Right kidney (tissue), 1 donor: ENCODE measurements at regions not wholly inside any gene's neighbourhood (a gene's known extent, or its start where the extent isn't known, plus 50 kb on each side); places are given as distances from the start of the nearest gene placed in this dataset.
"Not testable (repeated sequence)": the region's sequence is repeated elsewhere in the genome, so short reads cannot be mapped to it uniquely, and the experiment has no call there.

Experiments used
- DNase-seq: peaks from one replicate; pipeline ENCODE4 v3.0.0-alpha.2; 2016

DNA sequence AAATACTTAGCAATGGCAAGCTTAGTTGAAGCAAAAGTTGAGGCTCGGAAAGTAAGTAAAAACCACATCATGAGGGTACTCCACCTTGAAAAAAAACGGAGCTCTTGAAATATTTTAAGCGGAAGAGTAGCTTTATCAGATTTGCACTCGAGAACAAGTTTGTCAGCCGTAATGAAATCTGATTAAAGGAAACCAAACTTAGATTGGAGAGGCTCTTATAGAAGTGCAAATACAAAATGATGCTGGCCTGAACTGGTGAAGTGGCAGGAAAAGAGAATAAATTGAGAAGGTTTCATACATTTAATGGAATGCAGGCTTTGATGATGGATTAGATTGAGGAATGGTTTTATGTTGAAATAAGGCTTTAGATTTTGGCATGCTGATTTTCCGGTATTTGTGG, 484.2 kb downstream of the PID1 start:
- no peak for DNase-seq

DNA sequence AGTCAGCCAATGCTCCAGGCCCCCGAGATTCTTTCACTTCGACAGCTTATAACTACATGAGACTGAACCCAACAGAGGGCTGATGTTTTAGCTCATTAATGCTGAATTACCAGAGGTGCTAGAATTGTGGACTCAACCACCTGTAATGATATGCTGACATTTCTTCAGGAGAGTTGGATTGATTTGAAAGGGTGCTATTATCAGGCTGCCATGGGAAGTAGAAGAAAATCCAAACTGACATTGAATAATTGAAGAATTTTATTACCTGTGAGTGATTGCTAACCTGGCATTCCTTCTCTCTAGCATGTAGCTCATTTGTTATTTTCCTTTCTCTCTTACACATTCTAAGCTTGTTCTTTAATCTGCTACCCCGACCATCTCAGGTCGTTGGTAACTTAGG, 488.8 kb downstream of the PID1 start:
- no peak for DNase-seq

DNA sequence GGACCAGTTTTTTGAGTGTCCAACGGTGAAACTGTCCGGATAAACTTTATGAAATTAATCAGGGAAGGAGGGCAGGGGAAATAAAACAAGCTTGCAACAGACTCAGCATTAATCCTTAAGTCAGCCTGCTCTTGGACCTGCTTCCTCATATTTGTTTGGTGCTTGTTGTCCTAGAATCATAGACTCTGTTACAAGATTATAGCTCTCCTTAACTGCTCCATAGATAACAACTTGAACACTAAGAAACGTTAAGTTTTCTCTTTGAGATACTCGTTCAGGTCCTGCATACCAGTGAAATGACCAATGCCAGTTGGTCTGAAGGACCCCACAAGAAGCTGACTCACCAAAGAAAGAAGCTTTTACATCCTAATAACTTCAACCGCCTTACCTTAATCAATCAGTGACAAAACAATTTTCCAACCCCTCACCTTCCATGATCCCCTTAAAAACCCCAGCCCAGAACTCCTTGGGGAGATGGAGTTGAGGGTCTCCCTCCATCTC, 493.2 kb downstream of the PID1 start:
- DNase-seq, result no peak

DNA sequence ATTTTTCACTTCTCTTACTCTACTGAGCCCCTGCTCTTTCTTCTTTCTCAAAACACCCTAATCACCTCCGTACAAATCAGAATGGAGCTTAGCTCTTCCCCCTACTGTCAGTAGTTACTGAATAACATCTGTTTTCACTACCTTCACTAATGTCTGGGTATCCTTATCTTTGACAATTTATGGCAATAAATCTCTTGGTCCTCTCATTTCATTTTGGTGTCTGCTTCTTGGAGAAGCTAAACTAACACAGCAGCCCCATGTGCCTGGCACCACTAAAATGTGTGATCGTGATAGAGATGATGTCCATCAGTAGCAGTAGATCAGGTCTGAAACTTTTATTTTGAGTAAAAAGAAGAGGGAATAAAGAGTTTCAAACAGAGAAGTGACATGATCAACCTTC, 496.5 kb downstream of the PID1 start:
- no peak for DNase-seq

DNA sequence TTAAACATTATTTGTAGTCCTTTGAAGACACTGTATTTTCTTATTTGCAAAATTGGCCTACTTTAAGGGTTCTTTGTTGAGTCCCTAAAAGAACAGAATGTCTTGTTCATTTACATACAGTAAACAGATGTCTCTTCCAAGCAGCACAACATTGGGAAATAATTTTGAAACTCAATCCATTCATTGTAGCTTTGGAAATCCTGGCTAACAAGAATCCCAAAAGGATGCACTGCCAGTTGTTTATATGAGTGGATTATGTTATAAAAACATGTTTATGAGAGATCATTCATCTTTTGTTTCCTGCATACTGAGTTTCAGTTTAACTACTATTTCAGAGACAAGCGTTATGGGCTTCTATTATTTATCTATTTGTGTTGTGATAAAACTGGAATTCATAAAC, 499.3 kb downstream of the PID1 start:
- peak; percentile 2 for DNase-seq

DNA sequence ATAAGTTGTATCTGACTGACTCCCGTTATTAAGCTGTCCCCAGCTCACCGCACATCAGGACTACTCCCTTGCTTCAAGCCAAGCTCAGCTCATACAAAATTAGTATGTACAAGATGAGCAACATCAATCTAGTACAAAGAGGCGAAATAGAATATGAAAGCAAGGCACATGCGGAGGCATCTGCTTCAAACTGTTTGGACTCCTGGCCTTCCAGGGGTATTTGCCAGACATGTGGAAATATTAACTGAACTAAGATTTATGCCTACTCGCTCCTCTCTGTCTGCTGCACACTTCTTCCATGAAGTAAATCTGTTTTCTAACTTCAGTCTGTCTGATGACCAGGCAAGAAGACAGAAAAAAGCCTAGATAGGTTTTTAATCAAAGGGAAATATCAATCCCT, 499.8 kb downstream of the PID1 start:
- DNase-seq, result no peak

DNA sequence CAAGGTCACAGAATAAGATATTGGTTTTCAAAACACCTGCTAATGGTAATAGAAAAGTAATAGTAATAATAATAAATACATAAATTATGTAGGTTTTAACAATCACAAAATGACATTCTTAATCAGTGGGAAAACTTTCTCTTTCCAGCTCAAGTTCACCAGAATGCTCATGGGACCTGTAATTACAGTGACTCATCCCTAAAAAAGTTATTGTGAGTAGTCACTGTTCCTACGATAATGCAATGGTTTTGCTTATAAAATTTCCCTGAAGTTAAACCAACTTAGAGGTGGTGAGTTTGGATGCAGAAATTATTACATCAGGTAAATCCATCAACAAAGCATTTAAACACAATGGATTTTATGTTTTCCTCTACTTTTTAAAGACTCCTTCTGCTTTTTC, 502.3 kb downstream of the PID1 start:
- DNase-seq, result no peak

DNA sequence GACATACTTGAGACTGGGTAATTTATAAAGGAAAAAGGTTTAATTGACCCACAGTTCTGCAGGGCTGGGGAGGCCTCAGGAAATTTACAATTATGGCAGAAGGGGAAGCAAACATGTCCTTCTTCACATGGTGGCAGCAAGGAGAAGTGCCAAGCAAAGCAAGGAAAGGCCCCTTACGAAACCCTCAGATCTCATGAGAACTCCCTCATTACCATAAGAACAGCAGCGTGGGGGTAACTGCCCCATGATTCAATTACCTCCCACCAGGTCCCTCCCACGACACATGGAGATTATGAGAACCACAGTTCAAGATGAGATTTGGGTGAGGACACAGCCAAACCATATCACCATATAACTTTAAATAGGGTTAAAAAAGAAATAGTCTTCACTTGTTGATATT, 502.9 kb downstream of the PID1 start:
- DNase-seq, result not testable (repeated sequence)

DNA sequence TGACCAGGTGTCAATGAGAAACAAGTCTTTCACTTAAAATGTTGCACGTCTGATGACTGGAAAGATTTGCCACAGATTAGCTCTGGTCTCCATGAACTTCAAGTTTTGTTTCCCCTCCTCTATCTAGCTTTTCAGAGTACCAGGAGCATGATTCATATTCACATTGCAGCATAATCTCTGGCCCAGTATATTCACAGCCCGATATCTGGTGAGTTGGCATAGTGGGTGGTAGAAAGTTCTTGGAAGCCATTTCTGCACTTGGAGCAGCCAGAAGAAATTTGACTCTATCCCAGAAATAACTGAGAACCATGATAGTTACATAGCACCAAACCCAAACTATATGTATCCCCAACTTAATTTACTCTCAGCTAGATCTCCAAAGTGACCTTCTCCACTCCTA, 503.9 kb downstream of the PID1 start:
- no peak for DNase-seq

DNA sequence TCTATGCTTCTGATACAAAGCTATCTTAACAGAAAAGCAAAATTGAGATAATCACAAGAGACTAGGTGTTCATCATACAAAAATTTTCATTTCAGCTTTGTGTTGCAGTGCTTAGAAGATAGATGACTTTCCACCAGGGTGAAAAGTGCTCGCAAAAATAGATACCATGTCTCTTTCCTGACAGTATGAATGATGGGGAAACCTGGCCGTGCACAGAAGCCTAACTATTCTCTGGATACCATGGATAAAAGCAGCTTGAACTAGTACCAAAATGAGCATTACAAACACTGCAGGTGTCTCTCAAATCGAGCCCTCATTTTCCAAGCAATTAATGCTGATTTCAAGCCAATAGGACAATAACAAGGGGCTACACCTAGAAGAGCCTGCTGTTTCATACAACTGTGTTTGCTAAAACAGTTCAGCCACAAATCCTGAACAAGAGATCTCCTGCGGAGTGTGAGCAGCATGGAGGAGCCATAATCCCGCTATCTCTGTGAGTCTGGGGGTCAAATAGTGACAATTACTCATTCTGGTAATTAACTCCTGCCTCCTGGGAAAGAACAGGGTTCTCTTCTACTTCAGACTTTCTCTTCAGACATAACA, 507.6 kb downstream of the PID1 start:
- no peak for DNase-seq

DNA sequence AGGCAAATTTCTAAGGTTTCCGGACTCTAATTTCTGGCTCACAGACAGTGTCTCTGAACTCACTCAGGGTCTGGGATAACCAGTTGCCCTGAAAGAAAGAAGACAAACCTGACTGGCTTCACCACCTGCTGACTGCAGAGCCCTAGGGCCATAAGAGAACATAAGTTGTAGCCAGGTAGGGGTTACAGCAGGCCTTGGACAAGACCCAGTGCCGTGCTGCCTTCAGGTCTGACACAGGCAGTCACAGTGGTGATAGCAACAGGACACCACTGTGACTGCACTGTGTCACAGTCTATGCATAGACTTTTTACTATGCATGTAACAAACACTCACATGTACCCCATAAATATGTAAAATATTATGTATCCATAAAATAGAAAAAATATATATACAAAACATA, 508.5 kb downstream of the PID1 start:
- no peak for DNase-seq

DNA sequence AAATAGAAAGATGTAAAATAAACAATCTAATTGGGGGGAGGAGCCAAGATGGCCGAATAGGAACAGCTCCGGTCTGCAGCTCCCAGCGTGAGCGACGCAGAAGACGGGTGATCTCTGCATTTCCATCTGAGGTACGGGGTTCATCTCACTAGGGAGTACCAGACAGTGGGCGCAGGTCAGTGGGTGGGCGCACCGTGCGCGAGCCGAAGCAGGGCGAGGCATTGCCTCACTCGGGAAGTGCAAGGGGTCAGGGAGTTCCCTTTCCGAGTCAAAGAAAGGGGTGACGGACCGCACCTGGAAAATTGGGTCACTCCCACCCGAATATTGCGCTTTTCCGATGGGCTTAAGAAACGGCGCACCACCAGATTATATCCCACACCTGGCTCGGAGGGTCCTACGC, 515.4 kb downstream of the PID1 start:
- DNase-seq, result not testable (repeated sequence)

DNA sequence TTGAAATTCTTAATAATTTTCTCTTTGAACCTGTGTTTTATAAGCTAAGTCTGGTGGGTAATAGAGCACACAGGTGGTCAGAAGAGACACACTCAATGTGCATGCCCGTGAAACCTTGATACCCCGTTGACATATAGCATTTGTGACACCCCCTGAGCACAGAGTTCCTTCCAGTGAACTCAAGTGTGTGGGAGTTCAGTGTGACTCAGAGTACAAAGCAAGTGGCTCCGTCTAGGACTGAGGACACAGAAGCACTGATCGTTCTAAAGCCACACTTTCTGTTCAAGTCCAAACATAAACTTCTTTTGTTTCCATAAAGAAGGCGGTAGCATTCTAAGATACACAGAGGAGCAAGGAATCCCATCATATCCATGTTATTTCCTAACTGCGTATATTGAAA, 523.6 kb downstream of the PID1 start:
- no peak for DNase-seq

DNA sequence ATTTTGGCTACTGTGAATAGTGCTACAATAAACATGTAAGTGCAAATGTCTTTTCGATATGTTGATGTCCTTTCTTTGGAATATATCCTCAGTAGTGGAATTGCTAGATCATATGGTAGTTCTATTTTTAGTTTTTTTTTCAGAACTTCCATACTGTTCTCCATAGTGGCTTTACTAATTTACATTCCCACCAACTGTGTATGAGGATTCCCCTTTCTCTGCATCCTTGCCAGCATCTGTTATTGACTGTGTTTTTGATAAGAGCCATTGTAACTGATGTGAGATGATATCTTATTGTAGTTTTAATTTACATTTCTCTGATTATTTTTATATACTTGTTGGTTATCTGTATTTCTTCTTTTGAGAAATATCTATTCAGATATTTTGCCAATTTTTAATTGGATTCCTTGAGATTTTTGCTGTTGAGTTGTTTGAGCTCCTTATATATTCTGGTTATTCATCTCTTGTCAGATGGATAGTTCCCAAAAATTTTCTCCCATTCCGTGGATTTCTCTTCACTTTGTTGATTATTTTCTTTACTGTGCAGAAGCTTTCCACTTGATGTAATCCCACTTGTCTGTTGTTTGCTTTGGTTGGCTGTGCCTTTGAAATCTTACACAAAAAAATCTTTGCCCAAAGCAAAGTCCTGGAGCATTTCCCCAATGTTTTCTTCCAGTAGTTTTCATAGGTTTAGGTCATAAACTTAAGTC, 532.3 kb downstream of the PID1 start:
- DNase-seq, result no peak

DNA sequence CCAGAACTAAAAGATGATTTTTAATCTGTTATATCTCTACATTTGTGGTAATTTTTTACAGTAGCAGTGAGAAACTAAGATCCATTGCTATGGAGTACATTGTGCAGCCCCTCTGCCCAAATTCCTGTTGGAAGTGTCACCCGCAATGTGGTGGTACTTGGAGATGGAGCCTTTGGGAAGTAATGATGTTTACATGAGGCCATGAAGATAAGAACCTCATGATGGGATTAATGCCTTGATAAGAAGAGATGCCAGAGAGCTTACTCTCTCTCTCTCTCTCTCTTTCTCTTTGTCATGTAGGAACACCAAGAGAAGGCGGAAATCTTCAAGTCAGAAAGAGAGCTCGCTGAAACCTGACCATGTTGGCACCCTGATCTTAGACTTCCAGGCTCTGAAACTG, 535.4 kb downstream of the PID1 start:
- no peak for DNase-seq

DNA sequence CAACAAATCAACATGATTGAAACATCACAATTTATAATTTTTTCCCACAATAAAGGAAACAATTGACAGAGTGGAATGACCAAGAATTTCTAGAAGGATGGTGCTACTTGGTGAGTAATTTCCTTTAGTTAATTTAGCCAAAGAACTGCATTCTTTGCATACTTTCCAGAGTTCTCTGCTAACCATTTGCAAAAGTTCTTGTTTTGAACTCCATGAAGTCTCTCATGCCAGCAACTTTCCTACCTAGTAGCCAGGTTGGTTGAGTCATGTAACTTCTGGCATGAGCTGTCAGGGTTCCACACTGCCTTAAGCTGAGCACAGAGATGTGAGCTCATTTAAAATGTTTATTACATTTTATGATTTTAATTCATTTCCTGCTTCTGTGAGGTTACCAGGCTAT, 539.6 kb downstream of the PID1 start:
- DNase-seq, result no peak

DNA sequence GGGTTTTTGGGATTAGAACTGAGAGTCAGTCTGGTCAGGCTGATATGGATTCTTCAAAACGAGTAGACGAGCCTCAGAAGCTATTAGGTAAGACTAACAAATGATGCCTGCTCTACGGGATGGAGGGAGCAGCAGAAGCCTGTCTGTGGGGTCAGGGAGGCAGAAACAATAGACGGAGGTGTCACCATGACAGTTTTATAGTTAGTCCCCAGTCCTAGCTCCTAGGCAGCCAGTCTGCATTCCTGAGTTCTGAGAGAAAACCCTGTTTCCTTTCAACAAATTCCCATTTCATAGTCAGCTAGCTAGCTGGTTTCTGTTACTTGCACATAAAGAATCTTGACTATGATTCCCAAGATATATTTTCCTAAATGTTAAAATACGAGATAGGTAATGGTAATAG, 542.1 kb downstream of the PID1 start:
- DNase-seq, result no peak

DNA sequence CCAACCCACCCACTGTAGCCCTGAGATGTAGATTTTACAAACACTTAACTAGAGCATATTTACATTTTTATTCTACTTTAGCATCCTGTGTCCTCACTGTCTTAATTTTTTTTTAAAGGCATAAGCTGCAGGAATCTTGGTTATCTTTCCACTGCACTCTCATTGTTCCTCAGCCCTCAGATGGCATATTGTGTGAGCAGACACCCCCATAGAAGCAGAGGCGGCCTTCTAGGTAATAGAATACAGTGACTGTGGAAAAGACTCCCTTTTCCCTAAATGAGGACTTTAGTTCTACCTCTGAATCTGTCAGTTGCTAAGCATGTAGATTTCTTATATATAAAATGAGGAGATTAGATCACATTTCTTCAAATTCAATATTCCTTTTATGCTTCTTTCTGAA, 543.5 kb upstream of the SPHKAP start:
- DNase-seq, result no peak

DNA sequence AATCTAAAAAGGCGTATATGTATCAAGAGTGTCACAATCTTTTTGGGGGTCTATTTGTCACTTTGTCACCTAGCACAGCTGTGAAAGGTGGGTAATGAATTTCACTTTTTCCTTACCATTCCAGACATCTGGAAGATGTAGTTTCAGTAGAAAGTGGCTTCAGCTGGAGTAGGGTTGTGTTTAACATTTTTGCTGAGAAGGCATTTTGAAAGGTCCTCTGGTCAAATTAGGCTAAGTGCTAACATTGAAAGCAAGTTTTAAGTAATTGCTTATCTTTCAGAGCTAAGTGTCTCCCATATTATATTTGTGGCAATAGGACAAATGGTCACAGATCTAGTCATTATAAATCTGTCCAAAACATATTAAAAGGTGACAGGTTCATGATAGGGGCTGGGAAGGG, 542.1 kb upstream of the SPHKAP start:
- no peak for DNase-seq

DNA sequence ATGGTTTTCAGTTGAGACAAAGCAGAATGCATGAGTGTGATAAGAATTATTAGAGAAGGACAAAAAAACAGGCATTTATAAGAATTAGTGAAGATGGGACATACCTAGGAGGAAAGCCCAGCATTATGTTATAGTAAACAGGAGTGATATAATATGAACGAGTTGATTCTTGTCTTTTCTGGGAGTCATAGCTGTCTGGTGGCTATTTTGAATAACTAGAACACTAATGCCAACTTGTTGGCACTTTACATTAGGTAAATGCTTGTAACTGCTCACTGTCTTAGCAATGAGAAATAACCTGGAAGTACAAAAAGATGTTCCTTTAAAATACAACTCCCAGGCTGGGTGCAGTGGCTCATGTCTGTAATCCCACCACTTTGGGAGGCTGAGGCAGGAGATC, 540.8 kb upstream of the SPHKAP start:
- DNase-seq, result no peak

DNA sequence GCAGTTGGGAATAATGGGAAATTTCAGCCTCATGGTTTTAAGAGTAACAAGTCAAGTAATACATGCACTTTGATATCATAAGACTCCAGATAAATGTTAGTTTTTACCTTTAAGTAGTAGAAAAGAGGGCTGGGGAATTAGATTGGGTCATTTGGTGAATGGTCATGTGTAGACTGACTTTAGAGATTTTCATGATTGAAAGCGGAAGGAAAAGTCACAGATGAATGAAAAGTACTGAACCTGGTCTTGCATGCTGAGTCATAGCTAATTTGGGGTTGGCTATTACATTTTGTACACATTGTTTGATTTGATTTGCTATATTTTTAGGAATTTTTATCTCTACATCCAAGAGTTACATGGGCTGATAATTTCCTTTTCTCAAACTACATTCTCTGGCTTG, 539.4 kb upstream of the SPHKAP start:
- DNase-seq, result no peak

DNA sequence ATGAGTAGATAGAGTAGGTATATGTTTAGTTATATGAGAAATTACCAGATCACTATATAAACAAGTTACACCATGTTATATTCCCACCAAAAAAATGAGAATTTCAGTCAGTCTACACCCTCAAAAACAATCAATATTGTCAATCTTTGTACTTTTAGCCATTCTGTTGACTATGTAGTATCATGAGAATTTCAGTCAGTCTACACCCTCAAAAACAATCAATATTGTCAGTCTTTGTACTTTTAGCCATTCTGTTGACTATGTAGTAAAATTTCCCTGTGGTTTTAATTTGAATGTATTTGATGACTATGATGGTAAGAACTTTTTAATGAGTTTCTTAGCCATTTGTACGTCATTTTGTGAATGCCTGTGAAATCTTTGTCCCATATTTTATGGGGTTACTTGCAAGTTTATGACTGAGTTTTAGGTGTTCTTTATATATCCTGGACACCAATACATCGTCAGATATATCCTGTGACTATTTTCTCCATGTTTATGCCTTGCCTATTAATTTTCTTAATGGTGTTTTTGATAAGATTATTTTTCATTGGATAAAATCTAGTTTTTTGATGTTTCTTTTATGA, 528.4 kb upstream of the SPHKAP start:
- no peak for DNase-seq

DNA sequence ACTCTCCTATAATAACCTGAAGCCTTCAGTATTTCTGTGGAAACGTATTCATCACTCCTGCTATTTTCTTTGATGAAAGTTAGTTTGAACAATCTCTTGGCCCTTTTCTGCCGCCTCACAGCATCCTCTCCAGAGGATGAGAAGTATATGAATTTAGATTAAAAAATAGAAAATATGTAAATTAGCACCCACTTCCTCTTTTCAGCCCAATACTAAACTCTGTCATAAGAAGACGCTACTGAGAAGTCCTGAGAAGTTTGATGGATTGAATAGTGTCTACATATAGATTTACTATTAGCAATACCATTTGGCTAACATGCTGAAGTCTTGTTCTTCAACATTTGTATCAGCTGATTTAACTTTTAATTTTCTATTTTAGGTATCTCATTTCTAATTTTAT, 526.4 kb upstream of the SPHKAP start:
- no peak for DNase-seq

DNA sequence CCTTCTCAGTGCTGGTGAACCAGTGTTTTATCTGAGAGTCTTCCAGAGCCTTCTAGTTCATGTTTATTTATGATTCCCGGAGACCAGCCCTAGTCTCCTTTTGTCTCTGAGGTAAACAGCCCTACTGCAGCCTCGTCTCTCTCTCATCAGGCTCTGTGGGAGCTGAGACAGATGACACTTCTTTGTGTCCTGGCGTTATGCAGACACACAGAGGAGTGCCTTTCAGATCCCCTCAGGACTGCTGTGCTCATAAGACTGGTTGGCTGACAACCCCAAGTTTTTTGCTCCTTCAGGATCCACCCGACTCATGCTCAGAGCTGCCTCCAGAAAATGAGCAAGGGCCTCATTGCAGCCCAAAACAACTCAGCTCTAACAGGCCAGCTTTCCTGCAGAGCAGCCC, 523.8 kb upstream of the SPHKAP start:
- no peak for DNase-seq
